GM21367 (cell line): ENCODE measurements at regions not wholly inside any gene's neighbourhood (a gene's known extent, or its start where the extent isn't known, plus 50 kb on each side); places are given as distances from the start of the nearest gene placed in this dataset.
"Not testable (repeated sequence)": the region's sequence is repeated elsewhere in the genome, so short reads cannot be mapped to it uniquely, and the experiment has no call there.

ENCODE experiments used
- ATAC-seq: cut with Tn5 transposase; IDR thresholded peaks from one replicate; pipeline ENCODE4 v1.9.1; 2021; ENCODE audit not compliant: unreplicated experiment

- ATAC-seq: not testable (repeated sequence)
Measured at GRCh38 chr2:43004126-43004865, 211.9 kb upstream of the HAAO start.

DNA sequence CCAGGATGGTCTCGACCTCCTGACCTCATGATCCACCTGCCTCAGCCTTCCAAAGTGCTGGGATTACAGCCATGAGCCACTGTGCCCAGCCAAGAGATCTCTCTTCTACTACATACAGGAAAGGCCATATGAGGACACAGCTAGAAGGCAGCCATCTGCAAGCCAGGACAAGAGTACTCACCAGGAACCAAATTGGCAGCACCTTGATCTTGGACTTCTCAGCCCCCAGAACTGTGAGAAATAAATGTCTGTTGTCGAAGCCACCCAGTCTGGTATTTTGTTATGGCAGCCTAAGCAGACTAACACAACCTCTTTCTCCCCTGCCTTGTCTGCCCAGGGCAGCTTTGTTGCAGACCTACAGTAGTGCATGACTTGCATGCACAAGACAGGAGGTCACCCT, 211.3 kb upstream of the HAAO start:
- no peak for ATAC-seq

DNA sequence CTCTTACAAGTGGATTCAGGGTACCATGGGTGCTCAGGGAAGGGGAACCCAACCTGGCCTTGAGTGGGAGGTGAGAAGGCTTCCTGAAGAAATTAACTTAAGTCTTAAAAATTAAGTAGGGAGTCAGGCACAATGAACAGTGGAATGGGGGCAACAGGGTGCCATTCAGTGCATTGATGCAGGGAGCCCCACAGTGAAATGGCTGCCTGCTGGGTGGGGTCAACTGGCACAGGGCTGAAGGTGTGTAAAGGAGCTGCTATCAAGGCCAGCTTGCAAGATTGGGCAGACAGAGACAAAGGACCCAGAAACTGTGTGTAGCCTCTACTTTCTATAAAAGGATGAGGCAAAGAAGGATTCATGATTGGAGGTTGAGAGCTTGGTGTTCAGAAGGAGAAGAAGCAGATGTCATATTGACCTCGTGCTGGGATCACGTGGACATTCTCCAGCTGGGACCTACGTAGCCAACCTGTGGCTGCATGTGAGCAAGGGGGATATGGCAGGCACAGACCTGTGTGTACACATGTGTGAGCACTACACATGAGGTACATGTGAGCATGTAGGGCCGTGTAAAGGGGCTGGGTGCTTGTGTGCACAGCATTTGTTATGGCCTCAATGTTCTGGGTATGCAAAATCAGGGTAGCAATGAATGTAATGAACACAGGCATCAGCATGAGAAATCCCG, 209.5 kb upstream of the HAAO start:
- no peak for ATAC-seq

DNA sequence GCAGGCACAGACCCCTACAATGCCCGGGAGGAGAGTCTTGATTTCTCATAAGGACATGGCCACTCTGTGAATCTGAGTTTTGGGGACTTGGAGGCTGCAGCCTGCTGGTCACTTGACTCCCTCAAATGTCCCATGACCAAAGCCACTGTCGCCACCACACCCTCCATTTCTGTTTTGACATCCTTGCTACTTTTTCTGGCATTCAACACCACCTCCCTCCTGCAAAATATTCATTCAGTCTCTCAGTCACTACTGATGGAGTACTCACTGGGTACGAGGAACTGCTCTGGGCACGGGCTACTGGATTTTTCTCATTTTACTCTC, 208.6 kb upstream of the HAAO start:
- ATAC-seq: no peak

DNA sequence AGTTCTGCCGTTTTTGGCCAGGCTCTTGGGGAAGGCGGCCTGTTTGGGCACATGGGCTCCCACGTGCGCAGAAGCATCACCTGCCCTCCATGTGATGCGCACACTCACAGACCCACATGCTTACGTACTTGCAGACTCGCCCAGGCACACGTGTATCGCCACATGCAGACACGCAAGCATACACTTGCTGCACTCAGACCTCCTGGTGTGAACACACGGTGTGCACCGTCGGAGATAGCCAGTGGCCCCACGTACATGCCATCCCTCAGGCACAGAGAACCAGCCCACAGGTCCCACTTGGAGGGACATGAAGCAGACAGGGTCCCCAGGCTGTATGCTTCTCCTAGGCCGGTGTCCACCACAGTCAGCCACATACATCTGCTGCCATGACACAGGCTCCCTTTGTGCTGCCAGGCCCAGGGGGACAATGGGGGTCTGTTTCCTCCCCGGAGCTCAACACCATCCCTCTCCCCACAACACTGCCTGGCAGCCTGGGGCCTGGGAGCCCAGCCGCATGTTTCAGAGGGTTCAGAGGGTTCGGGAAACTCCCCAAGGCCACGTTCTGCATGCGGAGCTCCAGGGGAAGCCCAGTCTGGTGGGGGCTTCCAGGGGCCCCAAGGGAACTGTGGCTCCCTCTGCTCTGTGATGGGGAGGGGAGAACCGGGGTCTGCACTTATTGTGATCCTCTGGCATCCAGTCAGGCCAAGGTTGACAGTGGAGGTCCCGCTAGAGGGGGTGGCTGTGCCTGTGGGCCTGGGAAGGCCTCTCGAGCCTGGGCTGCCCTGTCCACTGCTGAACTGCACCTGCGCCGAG, 208.1 kb upstream of the HAAO start:
- no peak for ATAC-seq

DNA sequence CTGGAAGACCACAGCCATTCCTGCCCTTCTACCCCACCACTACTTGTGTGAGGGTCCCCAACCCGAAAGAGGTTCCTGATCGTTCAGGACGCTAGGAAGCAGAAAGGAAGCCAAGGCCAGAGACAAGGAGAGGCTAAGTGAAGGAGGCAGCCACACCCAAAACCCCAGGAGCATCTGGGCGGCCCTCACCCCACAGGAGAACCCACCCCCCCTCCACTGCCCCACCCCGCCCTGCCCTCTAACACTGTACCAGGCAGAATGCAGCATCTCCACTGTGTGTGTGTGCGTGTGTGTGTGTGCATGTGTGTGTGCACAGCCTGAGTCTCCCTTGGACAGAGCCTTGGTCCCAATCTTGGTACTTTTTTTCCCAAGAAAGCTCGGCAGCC, 207.5 kb upstream of the HAAO start:
- ATAC-seq: no peak

GRCh38 chr2:42999391-42999841, 207.0 kb upstream of the HAAO start:
- no peak for ATAC-seq

DNA sequence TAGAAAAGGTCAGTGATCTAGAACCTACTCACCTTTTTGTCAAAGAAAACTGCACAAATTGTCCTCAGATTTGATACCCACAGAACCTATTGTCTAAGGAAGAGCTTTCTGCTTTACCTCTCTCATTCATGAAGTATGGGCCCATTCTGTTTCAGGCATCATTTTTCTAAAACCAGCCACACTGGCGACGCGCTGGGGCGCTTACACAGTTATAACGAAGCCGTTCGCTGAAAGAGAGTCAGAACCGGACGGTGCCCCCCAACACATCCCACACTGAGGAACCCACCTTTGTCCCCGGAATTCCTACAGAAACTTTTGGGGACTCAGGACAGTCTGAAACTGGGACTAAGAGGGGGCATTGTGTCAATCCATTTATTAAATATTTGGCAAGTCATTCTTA, 206.3 kb upstream of the HAAO start:
- ATAC-seq: no peak

DNA sequence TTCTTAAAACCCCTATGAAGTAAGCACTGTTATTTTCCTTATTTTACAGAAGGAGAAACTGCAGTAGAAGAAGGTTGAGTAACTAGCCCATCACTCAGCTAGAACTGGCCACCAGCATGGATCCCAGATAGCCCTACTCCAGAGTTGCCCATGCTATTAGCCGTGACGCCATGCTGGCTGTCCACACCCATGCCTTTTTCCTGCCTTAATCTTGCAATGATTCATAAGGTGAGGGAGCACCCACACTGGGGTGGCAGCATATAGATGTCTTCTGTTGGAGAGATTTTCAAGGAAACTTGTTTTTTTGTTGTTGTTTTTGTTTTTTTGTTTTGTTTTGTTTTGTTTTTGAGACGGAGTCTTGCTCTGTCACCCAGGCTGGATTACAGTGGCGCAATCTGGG, 204.1 kb upstream of the HAAO start:
- no peak for ATAC-seq

GRCh38 chr2:42995752-42996422, 203.5 kb upstream of the HAAO start:
- ATAC-seq: no peak

DNA sequence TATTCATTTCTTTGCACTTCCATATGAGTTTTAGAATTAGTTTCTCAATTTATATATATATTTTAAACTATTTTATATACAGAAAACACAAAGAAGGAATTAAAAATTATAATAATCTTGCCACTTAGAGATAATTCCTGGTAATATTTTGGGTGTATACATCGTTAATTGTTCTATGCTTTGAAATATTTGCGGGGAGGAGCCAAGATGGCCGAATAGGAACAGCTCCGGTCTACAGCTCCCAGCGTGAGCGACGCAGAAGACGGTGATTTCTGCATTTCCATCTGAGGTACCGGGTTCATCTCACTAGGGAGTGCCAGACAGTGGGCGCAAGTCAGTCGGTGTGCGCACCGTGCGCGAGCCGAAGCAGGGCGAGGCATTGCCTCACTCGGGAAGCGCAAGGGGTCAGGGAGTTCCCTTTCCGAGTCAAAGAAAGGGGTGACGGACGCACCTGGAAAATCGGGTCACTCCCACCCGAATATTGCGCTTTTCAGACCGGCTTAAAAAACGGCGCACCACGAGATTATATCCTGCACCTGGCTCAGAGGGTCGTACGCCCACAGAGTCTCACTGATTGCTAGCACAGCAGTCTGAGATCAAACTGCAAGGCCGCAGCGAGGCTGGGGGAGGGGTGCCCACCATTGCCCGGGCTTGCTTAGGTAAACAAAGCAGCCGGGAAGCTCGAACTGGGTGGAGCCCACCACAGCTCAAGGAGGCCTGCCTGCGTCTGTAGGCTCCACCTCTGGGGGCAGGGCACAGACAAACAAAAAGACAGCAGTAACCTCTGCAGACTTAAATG, 197.1 kb upstream of the HAAO start:
- not testable (repeated sequence) for ATAC-seq

- not testable (repeated sequence) for ATAC-seq
Measured at GRCh38 chr2:42988055-42988454, 195.7 kb upstream of the HAAO start.

DNA sequence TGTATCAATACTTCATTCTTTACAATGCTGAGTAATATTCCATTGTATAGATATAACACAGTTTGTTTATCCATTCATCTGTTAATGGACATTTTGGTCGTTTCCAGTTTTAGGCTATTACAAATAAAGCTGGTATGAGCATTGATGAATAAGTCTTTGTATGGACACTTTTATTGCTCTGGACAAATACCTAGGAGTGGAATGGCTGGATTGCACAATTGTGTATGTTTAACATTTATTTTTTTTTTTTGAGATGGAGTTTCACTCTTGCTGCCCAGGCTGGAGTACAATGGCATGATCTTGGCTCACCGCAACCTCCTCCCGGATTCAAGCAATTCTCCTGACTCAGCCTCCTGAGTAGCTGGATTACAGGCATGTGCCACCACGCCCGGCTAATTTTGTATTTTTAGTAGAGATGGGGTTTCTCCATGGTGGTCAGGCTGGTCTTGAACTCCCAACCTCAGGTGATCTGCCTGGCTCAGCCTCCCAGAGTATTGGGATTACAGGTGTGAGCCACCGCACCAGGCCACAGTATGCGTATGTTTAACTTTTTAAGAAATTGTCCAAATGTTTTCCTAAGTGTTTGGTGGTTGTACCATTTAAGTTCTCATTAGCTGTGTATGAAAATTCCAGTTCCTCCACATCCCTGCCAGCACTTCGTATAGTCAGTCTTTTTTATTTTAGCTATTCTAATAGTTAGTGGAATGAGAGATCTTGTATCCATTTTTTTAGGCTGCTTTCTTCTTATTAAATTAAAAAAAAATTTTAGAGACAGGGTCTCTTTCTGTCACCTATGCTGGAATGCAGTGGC, 194.9 kb upstream of the HAAO start:
- no peak for ATAC-seq

DNA sequence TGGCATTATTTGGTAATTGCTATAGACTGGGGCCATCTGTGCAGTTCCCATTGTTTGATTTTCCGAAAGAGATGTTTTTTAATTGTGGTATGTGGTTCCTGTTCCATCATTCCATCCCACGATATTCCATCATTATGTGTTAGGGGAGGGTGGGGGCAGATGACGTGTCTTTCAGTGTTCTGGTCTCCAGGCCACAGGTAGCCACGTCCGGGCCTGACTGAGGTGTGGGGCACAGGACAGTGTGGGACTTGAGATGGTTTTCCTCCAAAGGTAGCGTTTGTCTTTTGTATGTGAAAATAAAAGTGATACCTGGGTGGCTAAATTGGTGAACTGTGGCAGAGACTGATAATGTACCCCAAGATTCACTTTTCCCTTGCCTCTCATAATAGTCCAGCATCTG, 192.2 kb upstream of the HAAO start:
- no peak for ATAC-seq

- ATAC-seq: no peak
Measured at GRCh38 chr2:42984081-42984480, 191.7 kb upstream of the HAAO start.

GRCh38 chr2:42980764-42981416, 188.5 kb upstream of the HAAO start:
- ATAC-seq: no peak

- no peak for ATAC-seq
Measured at GRCh38 chr2:42979870-42980763, 187.7 kb upstream of the HAAO start.

- ATAC-seq: no peak
Measured at GRCh38 chr2:42979416-42979869, 187.1 kb upstream of the HAAO start.
